HepG2 (cell line): ENCODE measurements at regions not wholly inside any gene's neighbourhood (a gene's known extent, or its start where the extent isn't known, plus 50 kb on each side); places are given as distances from the start of the nearest gene placed in this dataset.
A peak's percentile ranks its signal among the peaks of the same experiment; 100 is the strongest.

Experiments
- AGO2 ChIP-seq: fragments of 200-400 bp; formaldehyde crosslinking; optimal IDR thresholded peaks from 2 replicates; pipeline ENCODE3; 2017; ENCODE audit warnings: mild to moderate bottlenecking, low read depth, low read length, moderate library complexity
- CBFB ChIP-seq: sonication (generic); formaldehyde crosslinking; IDR thresholded peaks from 2 replicates; pipeline ENCODE4 v1.4.0; 2020; ENCODE audit warnings: missing genetic modification reagents
- DMTF1 ChIP-seq: sonication (generic); formaldehyde crosslinking; IDR thresholded peaks from 2 replicates; pipeline ENCODE4 v1.4.0; 2020; ENCODE audit warnings: mild to moderate bottlenecking, missing genetic modification reagents
- HDAC1 ChIP-seq: sonication (generic); formaldehyde crosslinking; IDR thresholded peaks from 2 replicates; pipeline ENCODE4 v1.5.1; 2020; ENCODE audit warnings: mild to moderate bottlenecking, missing genetic modification reagents
- JUND ChIP-seq: sonication (generic); formaldehyde crosslinking; IDR thresholded peaks from 2 replicates; pipeline ENCODE4 v1.8.0; 2022; ENCODE audit warnings: mild to moderate bottlenecking, missing genetic modification reagents
- MIER3 ChIP-seq: IDR thresholded peaks from 2 replicates; pipeline ENCODE4 v1.6.1; 2016; ENCODE audit warnings: missing compliant biosample characterization, borderline replicate concordance
- NFATC3 ChIP-seq: sonication (generic); formaldehyde crosslinking; IDR thresholded peaks from 2 replicates; pipeline ENCODE4 v1.5.1; 2020; ENCODE audit warnings: mild to moderate bottlenecking, missing genetic modification reagents
- PAF1 ChIP-seq: IDR thresholded peaks from 2 replicates; pipeline ENCODE4 v1.6.1; 2016; ENCODE audit warnings: missing genetic modification reagents, missing compliant biosample characterization
- ZBTB38 ChIP-seq: sonication (generic); formaldehyde crosslinking; IDR thresholded peaks from 2 replicates; pipeline ENCODE4 v1.5.1; 2020; ENCODE audit warnings: mild to moderate bottlenecking, missing genetic modification reagents
- ZBTB49 ChIP-seq: sonication (generic); formaldehyde crosslinking; IDR thresholded peaks from 2 replicates; pipeline ENCODE4 v1.4.0; 2020; ENCODE audit warnings: missing genetic modification reagents, borderline replicate concordance
- ZFP90 ChIP-seq: sonication (generic); formaldehyde crosslinking; IDR thresholded peaks from 2 replicates; pipeline ENCODE4 v1.8.0; 2022; ENCODE audit warnings: missing genetic modification reagents, mild to moderate bottlenecking, inconsistent platforms, borderline replicate concordance
- ZGPAT ChIP-seq: IDR thresholded peaks from 2 replicates; pipeline ENCODE4 v1.6.1; 2016; ENCODE audit warnings: mild to moderate bottlenecking
- ZNF256 ChIP-seq: sonication (generic); formaldehyde crosslinking; conservative IDR thresholded peaks from 2 replicates; pipeline ENCODE4 v1.4.0; 2020; ENCODE audit warnings: missing genetic modification reagents
- ZNF30 ChIP-seq: sonication (generic); formaldehyde crosslinking; IDR thresholded peaks from 2 replicates; pipeline ENCODE4 v1.5.0; 2020; ENCODE audit warnings: mild to moderate bottlenecking, missing genetic modification reagents
- ZNF503 ChIP-seq: sonication (generic); formaldehyde crosslinking; IDR thresholded peaks from 2 replicates; pipeline ENCODE4 v1.4.0; 2020; ENCODE audit warnings: missing genetic modification reagents
- ZNF513 ChIP-seq: sonication (generic); formaldehyde crosslinking; conservative IDR thresholded peaks from 2 replicates; pipeline ENCODE4 v1.5.0; 2020; ENCODE audit warnings: missing genetic modification reagents
- ZNF589 ChIP-seq: sonication (generic); formaldehyde crosslinking; conservative IDR thresholded peaks from 2 replicates; pipeline ENCODE4 v1.8.0; 2022; ENCODE audit warnings: mild to moderate bottlenecking, moderate library complexity, missing genetic modification reagents
- ZNF788 ChIP-seq: sonication (generic); formaldehyde crosslinking; IDR thresholded peaks from 2 replicates; pipeline ENCODE4 v1.5.0; 2020; ENCODE audit warnings: mild to moderate bottlenecking, missing genetic modification reagents, borderline replicate concordance
- ZNF883 ChIP-seq: sonication (generic); formaldehyde crosslinking; IDR thresholded peaks from 2 replicates; pipeline ENCODE4 v1.5.1; 2020; ENCODE audit warnings: mild to moderate bottlenecking, missing genetic modification reagents; ENCODE audit errors: not compliant biosample characterization

- TF ChIP-seq AGO2 (no peak), NFATC3 (CRISPR knock-in tag) (no peak), MIER3 (CRISPR knock-in tag) (peak; percentile 72; the same call in 1 of the 2 replicates), ZBTB49 (CRISPR knock-in tag) (no peak), ZNF256 (CRISPR knock-in tag) (no peak), ZNF788 (peak; percentile 26; the same call in 1 of the 2 replicates), ZGPAT (peak; percentile 22; the same call in 1 of the 2 replicates), ZNF503 (CRISPR knock-in tag) (no peak), PAF1 (CRISPR knock-in tag) (no peak), HDAC1 (CRISPR knock-in tag) (no peak), ZBTB38 (CRISPR knock-in tag) (0 out of 2 replicates have a peak, but pooled peaks have one; percentile 43), ZNF513 (CRISPR knock-in tag) (no peak), ZFP90 (CRISPR knock-in tag) (no peak), DMTF1 (CRISPR knock-in tag) (0 out of 2 replicates have a peak, but pooled peaks have one; percentile 55), CBFB (CRISPR knock-in tag) (no peak), ZNF883 (CRISPR knock-in tag) (no peak), JUND (CRISPR knock-in tag) (peak; percentile 62; the same call in 1 of the 2 replicates), ZNF589 (CRISPR knock-in tag) (no peak), ZNF30 (no peak)
These were observed 83.5 kb upstream of the SPTLC3 start (continued) for GRCh38 chr20:12925210-12925755.
